ENCODE measurements at regions not wholly inside any gene's neighbourhood (a gene's known extent, or its start where the extent isn't known, plus 50 kb on each side); places are given as distances from the start of the nearest gene placed in this dataset.
A peak's percentile ranks its signal among the peaks of the same experiment; 100 is the strongest.

- TF ChIP-seq CTCF (IDR thresholded peaks at IDR 0.05): no peak
- Mint-ChIP-seq H3K4me1 (ENCODE audit: low read depth) (no peaks in the 10 kb centered on the region), H3K27ac (ENCODE audit: unreplicated experiment) (no peak overlapping the region), H3K4me3 (ENCODE audit: unreplicated experiment) (no peak overlapping the region), H3K9me3 (ENCODE audit: low read depth) (peaks cover 9% of the 10 kb centered on the region), H3K27me3 (ENCODE audit: low read depth) (no peaks in the 10 kb centered on the region), H3K36me3 (ENCODE audit: low read depth) (no peaks in the 10 kb centered on the region)
- DNase-seq (ENCODE audit: low spot score): no peak
Measured at GRCh38 chrX:137483554-137483953, 82.4 kb upstream of the ZIC3 start.

GRCh38 chrX:137482136-137482535, 83.8 kb upstream of the ZIC3 start:
- H3K4me1 Mint-ChIP-seq (ENCODE audit: low read depth): no peaks in the 10 kb centered on the region
- H3K9me3 Mint-ChIP-seq (ENCODE audit: low read depth): peaks cover 9% of the 10 kb centered on the region
- H3K27ac Mint-ChIP-seq (ENCODE audit: unreplicated experiment): no peak overlapping the region
- no peak for DNase-seq (ENCODE audit: low spot score)
- H3K36me3 Mint-ChIP-seq (ENCODE audit: low read depth): no peaks in the 10 kb centered on the region
- H3K27me3 Mint-ChIP-seq (ENCODE audit: low read depth): no peaks in the 10 kb centered on the region
- no peak overlapping the region for H3K4me3 Mint-ChIP-seq (ENCODE audit: unreplicated experiment)
- TF ChIP-seq CTCF (IDR thresholded peaks at IDR 0.05): no peak

- no peak for DNase-seq (ENCODE audit: low spot score)
- no peaks in the 10 kb centered on the region for H3K9me3 Mint-ChIP-seq (ENCODE audit: low read depth)
- no peaks in the 10 kb centered on the region for H3K4me1 Mint-ChIP-seq (ENCODE audit: low read depth)
- H3K27me3 Mint-ChIP-seq (ENCODE audit: low read depth): no peaks in the 10 kb centered on the region
- H3K36me3 Mint-ChIP-seq (ENCODE audit: low read depth): no peaks in the 10 kb centered on the region
- H3K4me3 Mint-ChIP-seq (ENCODE audit: unreplicated experiment): no peak overlapping the region
- H3K27ac Mint-ChIP-seq (ENCODE audit: unreplicated experiment): no peak overlapping the region
- no peak for TF ChIP-seq CTCF (IDR thresholded peaks at IDR 0.05)
Measured at GRCh38 chrX:137479386-137479785, 86.5 kb upstream of the ZIC3 start.

- no peak overlapping the region for H3K27ac Mint-ChIP-seq (ENCODE audit: unreplicated experiment)
- no peak for DNase-seq (ENCODE audit: low spot score)
- no peaks in the 10 kb centered on the region for H3K4me1 Mint-ChIP-seq (ENCODE audit: low read depth)
- no peaks in the 10 kb centered on the region for H3K27me3 Mint-ChIP-seq (ENCODE audit: low read depth)
- no peak for TF ChIP-seq CTCF (IDR thresholded peaks at IDR 0.05)
- peaks cover 2% of the 10 kb centered on the region for H3K36me3 Mint-ChIP-seq (ENCODE audit: low read depth)
- no peak overlapping the region for H3K4me3 Mint-ChIP-seq (ENCODE audit: unreplicated experiment)
- H3K9me3 Mint-ChIP-seq (ENCODE audit: low read depth): peaks cover 27% of the 10 kb centered on the region
Measured at GRCh38 chrX:137441711-137442110, 124.2 kb upstream of the ZIC3 start.

GRCh38 chrX:137432609-137433008, 133.3 kb upstream of the ZIC3 start:
- peaks cover 31% of the 10 kb centered on the region for H3K9me3 Mint-ChIP-seq (ENCODE audit: low read depth)
- H3K27me3 Mint-ChIP-seq (ENCODE audit: low read depth): peaks cover 11% of the 10 kb centered on the region
- H3K27ac Mint-ChIP-seq (ENCODE audit: unreplicated experiment): no peak overlapping the region
- peaks cover 6% of the 10 kb centered on the region for H3K4me1 Mint-ChIP-seq (ENCODE audit: low read depth)
- peak; percentile 36 for TF ChIP-seq CTCF (IDR thresholded peaks at IDR 0.05)
- H3K36me3 Mint-ChIP-seq (ENCODE audit: low read depth): no peaks in the 10 kb centered on the region
- DNase-seq (ENCODE audit: low spot score): no peak
- no peak overlapping the region for H3K4me3 Mint-ChIP-seq (ENCODE audit: unreplicated experiment)
